ENCODE measurements at regions not wholly inside any gene's neighbourhood (a gene's known extent, or its start where the extent isn't known, plus 50 kb on each side); places are given as distances from the start of the nearest gene placed in this dataset.

DNA sequence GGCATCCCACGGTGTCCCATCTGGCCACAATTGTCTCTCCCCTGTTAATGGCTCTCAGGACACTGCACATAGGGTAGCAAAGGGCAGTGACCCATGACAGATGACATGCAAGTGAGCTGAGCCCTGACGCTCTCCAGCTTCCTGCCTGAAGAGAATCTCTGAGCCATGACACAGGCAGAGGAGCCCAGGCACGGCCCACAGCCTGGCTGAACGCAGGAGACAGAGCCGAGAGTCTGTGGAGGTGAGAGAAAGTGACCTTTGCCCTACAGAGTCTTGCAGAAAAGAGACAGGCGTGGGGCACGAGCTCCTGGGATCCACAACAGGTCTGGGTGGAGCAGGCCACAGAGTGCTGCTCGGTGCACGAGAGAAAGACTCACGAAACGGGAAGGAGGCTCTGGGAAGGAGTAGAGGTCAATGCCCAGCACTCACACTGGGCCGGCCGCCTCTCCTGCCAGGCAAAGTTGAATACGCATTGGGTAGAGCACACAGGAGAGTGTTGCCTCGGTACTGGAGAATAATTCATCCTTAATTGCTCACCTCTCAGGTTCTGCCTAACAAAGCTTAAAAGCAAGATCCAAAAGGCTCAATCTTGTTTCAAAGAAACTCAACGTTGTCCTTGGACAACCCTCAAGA lies 90.3 kb downstream of the MRPL36 start:
- DNase-seq = no peak
- intact Hi-C loops (cut with DNase I) = no loop called here

DNA sequence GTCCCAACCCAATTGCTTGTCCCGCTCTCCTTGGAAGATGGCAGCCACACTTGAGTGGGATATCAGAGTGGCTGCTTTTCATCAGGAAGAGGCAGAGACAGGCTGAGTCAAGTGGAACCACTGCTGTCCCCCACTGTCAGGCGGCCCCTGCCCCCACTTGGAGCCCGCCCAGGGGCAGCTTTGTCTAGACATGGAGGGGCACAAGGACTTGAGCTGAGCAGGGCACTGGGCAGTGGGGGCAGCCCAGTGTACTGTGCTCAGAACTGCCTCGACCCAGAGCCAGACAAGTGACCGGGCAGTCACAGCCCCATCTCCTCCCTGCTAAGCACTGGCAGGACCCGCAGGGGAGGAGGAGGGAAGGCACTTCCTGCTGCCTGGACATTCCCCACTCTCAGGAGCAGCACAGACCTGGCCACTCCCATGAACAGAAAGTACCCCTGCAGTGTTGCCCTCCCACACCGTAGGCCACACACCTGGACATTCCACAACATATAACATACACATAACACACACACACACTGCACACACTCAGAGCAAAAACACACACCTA lies 91.0 kb downstream of the MRPL36 start:
- DNase-seq = no peak
- intact Hi-C loops (cut with DNase I) = no loop called here

DNA sequence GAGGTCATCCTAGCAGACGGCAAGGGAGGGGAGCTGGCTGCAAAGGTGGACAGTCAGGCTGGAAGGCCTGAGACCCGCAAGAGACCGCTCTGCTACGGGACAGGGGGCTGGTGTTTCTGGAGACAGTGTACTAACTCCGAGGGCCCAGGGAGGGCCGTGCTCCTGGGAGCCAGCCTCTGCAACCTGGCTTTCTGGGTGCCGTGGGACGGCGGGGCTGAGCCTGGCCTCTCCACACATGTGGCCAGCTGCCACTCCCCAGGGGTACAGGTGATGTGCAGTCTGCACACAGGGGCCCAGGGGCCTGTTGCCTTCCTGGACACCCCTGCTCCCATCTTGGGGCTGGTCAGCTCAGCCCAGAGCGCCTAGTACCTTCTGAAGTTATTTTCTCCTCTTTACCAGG lies 92.2 kb downstream of the MRPL36 start:
- DNase-seq = peak in 1 of 10 donors; percentile 73
- intact Hi-C loops (cut with DNase I) = no loop called here

DNA sequence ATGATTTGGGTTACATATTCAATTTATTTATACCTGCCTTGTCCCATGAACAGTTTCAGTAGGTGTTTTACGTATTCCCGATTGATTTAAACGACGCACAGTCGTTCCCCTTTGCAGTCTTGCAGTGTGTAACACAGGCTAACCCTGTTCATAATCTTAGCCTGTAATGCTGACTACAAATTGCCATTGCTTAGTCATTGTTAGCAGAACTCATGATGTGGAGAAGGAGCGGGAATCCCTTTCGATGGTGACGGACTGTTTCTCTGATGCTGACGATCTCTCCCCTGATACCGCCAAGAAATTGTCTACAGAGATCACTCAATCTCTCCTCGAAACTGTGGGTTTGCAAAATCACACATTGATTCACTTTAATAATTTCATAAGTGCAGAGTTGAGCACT lies 93.2 kb downstream of the MRPL36 start:
- no peak for DNase-seq

GRCh38 chr5:1706021-1706420 lies 93.6 kb downstream of the MRPL36 start:
- peak in 2 of 10 donors; percentile 78 to 81 for DNase-seq

More for the DNA sequence above, 93.2 kb downstream of the MRPL36 start:
- intact Hi-C loops (cut with DNase I) = no loop called here

DNA sequence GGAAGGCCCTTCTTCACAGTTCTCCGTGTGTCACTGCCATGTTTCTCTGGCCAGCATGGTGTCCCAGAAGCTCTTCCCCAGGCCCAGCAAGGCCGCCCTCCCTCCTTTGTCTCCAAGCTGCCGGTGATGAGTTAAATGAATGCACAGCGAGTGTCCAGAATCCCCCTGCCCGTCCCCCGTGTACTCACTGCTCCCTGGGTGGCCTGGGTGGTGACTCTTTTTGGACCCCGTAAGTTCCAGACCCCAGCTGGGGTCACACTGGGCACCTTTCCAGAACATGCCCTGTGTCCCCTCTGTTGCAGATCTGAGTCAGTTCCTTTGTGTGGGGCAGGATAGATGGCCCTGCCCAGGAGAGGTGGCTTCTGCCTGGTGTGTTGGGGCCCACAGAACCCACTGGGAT lies 95.0 kb downstream of the MRPL36 start:
- DNase-seq = no peak
- intact Hi-C loops (cut with DNase I) = no loop called here

More at GRCh38 chr5:1706021-1706420, 93.6 kb downstream of the MRPL36 start:
- intact Hi-C loops (cut with DNase I) = no loop called here

- intact Hi-C loops (cut with DNase I) = no loop called here
- DNase-seq = no peak
These were observed 95.4 kb downstream of the MRPL36 start for GRCh38 chr5:1704266-1704665.

DNA sequence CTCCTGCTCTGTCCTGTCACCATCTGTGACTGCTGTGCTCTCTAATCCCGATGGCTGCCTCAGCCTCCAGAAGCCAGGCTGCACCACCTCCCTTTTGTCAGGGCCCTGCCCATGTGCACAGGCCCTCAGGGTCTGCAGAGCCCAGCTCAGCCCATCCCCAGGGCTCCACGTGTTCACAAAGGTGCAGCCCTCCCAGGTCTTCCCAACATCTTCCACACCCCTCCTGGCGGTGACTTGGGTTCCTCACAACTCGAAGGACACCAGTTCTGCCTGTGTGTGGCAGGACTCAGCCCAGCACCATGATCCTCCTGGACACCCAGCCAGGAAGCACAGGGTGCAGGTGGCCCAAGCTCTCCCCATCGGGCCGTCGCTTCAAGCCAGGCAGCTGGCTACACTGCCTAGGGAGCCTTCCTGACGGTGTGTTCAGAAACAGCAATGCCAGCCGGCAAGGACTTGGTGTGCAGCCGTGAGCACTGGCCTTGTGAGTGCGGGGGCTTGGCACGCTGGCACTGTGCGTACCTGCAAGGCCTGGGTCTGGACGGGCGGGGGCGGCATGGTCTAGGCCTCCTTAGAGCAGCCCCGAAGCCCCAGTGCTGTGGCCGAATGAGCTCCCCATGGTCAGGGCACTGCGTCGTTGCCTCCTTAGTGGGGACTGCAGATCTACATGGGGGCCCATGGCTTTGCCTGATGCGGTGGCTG lies 96.1 kb downstream of the MRPL36 start:
- DNase-seq = peak in 1 of 10 donors; percentile 70
- intact Hi-C loops (cut with DNase I) = no loop called here

DNA sequence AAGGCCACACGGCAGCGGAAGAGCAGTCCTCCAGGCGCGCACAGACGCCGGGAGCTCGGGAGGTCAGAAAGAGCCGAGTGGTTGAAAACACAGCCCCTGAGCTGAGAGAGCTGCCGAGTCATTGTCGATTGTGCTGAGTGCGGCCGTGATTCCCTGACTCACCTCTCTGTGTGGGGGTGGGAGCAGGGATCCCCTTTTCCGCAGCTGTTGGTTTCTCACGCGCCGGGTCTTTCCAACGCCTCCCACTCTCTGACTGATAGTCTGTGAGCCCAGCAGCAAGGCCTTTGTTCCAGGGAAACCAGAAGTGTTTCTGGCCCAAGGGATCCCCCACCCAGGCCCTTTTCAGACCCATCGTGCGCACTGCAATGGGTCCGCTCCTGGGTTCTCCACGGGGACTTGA lies 97.3 kb downstream of the MRPL36 start:
- intact Hi-C loops (cut with DNase I) = no loop called here
- peak in 1 of 10 donors; percentile 72 for DNase-seq

- peak in 1 of 10 donors; percentile 65 for DNase-seq
- intact Hi-C loops (cut with DNase I) = no loop called here
These were observed 97.8 kb downstream of the MRPL36 start for GRCh38 chr5:1701884-1702283.

DNA sequence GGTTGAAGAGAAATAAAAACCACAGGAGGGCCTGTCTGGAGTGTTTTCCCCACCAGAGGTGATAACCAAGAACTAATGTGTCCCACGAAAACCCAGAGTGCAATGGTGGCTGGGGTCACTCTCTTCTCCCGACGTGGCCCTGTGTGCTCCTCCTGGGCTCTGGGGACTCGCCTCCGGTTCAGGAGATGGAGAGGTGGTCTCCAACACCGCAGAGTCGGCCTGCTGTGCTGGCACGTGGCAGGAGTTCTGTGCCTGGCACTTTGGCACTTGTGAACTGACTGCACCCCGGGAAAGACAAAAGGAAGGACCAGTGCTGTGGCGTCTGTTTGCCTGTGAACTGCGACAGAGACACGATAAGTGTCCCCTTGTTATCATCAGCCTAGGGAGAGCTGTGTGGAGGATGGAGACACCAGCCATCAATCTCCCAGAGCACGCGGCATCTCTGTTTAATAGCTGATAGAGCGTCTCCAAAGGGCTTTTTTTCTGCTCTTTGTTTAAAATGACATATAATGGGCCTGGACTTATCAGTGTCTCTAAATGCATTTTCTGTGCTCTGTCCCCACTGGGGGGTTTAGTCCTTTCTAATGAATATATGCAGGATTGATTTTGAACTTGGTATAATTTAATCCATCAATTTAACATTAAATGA lies 98.3 kb downstream of the MRPL36 start:
- no peak for DNase-seq
- intact Hi-C loops (cut with DNase I) = no loop called here

DNA sequence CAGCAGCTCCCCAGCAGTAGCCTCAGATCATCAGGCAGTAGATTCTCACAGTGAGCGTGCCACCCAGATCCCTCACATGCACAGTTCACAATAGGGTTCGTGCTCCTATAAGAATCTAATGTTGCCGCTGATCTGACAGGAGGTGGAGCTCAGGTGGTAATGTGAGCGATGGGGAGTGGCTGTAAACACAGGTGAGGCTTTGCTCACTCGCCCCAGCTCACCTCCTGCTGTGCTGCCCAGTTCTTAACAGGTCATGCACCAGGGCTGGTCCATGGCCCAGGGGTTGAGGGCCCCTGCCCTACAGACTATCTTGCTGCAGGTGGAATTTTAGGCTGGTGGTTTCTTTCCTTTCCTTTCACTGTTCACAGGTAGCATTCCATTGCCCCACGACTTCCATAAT lies 100.2 kb downstream of the MRPL36 start:
- intact Hi-C loops (cut with DNase I) = no loop called here
- DNase-seq = no peak

- no peak for DNase-seq
- intact Hi-C loops (cut with DNase I) = no loop called here
These were observed 100.9 kb downstream of the MRPL36 start for GRCh38 chr5:1698589-1699316.

DNA sequence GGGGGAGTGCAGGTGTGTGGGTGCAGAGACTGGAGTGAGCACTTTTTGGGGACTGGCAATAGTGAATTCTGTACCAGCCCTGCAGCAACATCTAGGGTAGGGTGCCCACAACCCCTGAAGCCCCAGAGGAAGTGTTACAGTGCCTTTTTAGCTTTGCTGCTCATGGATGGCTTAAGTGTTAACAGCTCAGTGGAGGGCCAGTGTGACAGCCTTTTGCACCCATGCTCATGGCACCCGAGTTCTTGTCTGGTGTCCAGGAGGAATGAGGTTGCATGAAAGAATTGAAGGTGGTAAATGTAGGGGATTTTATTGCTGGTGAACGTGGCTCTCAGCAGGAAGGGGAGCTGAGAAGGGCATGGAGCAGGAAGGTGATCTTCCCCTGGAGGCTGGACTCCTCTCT lies 107.3 kb downstream of the MRPL36 start:
- intact Hi-C loops (cut with DNase I) = no loop called here
- DNase-seq = no peak

DNA sequence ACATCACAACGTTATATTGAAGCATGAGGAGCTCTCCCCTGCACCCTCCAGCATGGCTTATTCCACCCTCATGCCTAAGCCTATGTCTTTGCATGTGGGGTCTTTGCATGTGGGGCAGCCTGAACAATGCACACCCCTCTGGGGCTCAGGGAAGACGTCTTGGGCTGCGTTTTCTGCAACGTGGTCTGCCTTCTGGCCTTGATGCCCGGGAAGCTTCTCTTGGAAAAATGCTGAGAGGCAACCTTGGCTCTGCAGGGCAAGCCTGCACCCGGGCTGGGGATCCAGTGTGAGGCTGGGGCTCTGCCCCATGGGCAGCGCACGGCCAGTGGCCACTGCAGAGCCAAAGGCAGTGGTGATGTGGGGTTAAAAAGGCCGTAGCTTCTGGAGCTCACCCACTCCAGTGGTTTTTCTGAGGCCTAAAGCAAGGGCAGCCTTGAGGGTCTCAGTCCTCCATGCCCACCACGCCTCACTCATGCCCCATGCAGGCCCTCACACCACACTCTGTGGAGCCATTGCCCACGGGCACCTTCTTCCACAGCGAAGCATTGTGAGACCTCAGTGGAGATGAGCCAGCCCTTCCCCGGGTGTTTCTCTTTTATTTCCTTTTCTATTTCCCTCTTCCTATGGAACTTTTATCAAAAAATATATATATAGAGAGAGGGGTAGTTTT lies 112.2 kb downstream of the MRPL36 start:
- DNase-seq = no peak
- intact Hi-C loops (cut with DNase I) = no loop called here

- DNase-seq = peak in 1 of 10 donors; percentile 80
- intact Hi-C loops (cut with DNase I) = no loop called here
These were observed 113.4 kb downstream of the MRPL36 start for GRCh38 chr5:1686016-1686802.

- no peak for DNase-seq
- intact Hi-C loops (cut with DNase I) = no loop called here
These were observed 114.6 kb downstream of the MRPL36 start for GRCh38 chr5:1685066-1685465.

DNA sequence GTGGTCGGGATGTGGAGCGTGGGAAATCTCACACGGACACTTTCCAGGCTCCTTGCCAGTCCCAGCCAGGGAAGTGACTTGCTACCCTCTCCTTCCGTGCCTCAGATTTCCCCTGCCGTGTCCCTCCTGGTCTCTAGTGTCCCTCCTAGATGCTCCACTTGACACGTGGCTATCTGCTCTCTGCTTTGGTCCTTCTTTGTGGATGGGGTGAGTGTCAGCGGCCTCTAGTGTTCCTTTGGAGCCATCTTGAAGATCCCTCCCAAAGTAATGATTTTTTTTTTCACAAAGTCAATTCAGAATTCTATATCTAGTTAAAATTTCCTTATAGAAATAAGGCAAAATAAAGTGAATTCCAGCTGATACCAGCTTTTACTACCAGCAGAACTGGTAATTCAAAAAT lies 117.7 kb downstream of the MRPL36 start:
- intact Hi-C loops (cut with DNase I) = no loop called here
- DNase-seq = no peak

DNA sequence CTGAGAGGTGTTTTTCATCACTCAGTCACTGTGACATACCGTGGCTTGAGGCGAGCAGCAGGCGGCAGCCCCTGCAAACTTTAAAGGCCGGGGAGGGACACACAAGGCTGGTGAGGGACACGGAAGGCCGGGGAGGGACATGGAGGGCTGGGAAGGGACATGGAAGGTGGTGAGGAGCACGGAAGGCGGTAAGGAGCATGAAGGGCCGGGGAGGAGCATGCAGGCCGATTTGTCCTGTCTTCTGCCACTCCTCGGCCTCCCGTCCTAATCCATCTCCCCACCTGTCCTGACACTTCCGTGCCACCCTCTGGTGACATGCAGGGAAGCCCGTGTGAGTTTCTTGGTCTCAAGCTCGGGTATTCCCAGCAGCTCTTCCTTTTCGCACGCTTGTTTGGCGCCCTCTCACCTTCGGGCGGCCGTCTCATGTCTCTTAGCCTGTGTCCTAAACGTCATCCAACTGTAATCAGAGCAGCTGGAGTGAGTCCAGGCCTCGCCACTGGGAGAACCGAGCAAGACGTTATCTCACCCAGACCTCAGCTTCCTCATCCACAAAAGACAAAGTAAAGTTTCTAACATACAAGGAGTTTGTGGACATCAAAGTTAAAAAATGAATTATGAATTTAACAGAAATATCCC lies 126.5 kb downstream of the MRPL36 start:
- intact Hi-C loops (cut with DNase I) = no loop called here
- peak in 2 of 10 donors; percentile 56 to 58 for DNase-seq
